Smooth muscle cell (in vitro differentiated cells): ENCODE measurements at regions not wholly inside any gene's neighbourhood (a gene's known extent, or its start where the extent isn't known, plus 50 kb on each side); places are given as distances from the start of the nearest gene placed in this dataset.

ENCODE experiments used
- DNase-seq: peaks from one replicate; lab custom pipeline; 2025; ENCODE audit not compliant: unreplicated experiment; lab: John Stamatoyannopoulos, UW
- H2AFZ ChIP-seq: fragments of 200-600 bp; sonication (generic); 2 replicates; pipeline ENCODE4 v1.6.0; 2016; ENCODE audit warnings: antibody characterized with exemption, low read depth, mild to moderate bottlenecking
- H3F3A ChIP-seq: fragments of 200-600 bp; sonication (generic); 2 replicates; pipeline ENCODE4 v1.6.0; 2017; ENCODE audit warnings: antibody characterized with exemption, low read depth
- H3K27ac ChIP-seq: fragments of 200-600 bp; sonication (generic); 2 replicates; pipeline ENCODE4 v1.5.1; 2016; ENCODE audit warnings: low read depth, mild to moderate bottlenecking
- H3K27me3 ChIP-seq: fragments of 200-600 bp; sonication (generic); 2 replicates; pipeline ENCODE4 v1.6.1; 2016; ENCODE audit warnings: low read depth, mild to moderate bottlenecking
- H3K36me3 ChIP-seq: fragments of 200-600 bp; sonication (generic); 2 replicates; pipeline ENCODE4 v1.5.1; 2016; ENCODE audit warnings: low read depth
- H3K4me1 ChIP-seq: fragments of 200-600 bp; sonication (generic); 2 replicates; pipeline ENCODE4 v1.5.1; 2016; ENCODE audit warnings: low read depth
- H3K4me2 ChIP-seq: fragments of 200-600 bp; sonication (generic); 2 replicates; pipeline ENCODE4 v1.6.0; 2016; ENCODE audit warnings: mild to moderate bottlenecking
- H3K4me3 ChIP-seq: fragments of 200-600 bp; sonication (generic); 2 replicates; pipeline ENCODE4 v1.5.1; 2016; ENCODE audit warnings: mild to moderate bottlenecking
- H3K79me2 ChIP-seq: fragments of 200-600 bp; sonication (generic); 2 replicates; pipeline ENCODE4 v1.6.0; 2016; ENCODE audit warnings: low read depth, mild to moderate bottlenecking
- H3K9ac ChIP-seq: fragments of 200-600 bp; sonication (generic); 2 replicates; pipeline ENCODE4 v1.6.0; 2016; ENCODE audit warnings: low read depth
- H3K9me3 ChIP-seq: fragments of 200-600 bp; sonication (generic); replicated peaks from 2 replicates; pipeline ENCODE4 v1.5.1; 2016; ENCODE audit warnings: low read depth
- H4K20me1 ChIP-seq: fragments of 200-600 bp; sonication (generic); 2 replicates; pipeline ENCODE4 v1.6.0; 2016; ENCODE audit warnings: low read depth
- CTCF ChIP-seq: fragments of 200-600 bp; sonication (generic); IDR thresholded peaks from 2 replicates; pipeline ENCODE4 v1.5.1; 2017; ENCODE audit warnings: borderline replicate concordance, mild to moderate bottlenecking, antibody characterized with exemption; ENCODE audit not compliant: insufficient read depth, poor library complexity, severe bottlenecking
- WGBS: methylation state at CpG from one replicate; pipeline ENCODE4 v1.1.7; 2016; ENCODE audit warnings: low lambda C conversion rate; 5-methylcytosine and 5-hydroxymethylcytosine counted together

DNA sequence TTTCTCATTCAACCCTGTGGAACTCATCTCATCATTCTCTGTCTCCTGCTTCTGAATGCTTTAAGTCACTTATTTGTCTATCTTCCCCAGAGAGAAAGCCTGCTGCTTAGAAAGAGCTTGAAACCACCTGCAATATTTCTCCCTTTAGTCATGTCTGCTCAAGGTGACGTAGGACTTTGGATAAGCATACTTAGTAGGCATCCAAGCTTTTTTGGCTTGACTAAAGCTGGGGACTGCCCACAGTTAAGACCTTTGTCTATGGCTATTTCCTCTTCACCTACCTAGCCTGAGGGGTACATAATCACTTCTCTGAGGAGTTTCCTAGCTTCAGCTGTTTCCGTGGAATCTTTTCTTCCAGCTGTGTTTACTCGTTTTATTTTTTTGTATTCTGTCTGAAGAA is 665.8 kb upstream of the CAMK1G start:
- Histone ChIP-seq H3K9me3 (no peaks in the 10 kb centered on the region), H3F3A (no peaks in the 10 kb centered on the region), H3K4me1 (no peaks in the 10 kb centered on the region), H2AFZ (no peak overlapping the region), H3K27ac (peak overlapping the region; percentile 74), H4K20me1 (no peaks in the 10 kb centered on the region), H3K79me2 (no peaks in the 10 kb centered on the region), H3K4me2 (no peak overlapping the region), H3K4me3 (no peak overlapping the region), H3K27me3 (peaks cover 77% of the 10 kb centered on the region), H3K36me3 (no peaks in the 10 kb centered on the region), H3K9ac (no peak overlapping the region)
- no peak for DNase-seq
- WGBS: 49% methylated on average over 3 of the region's 3 CpGs
- no peak for TF ChIP-seq CTCF

- Histone ChIP-seq H3K79me2 (no peaks in the 10 kb centered on the region), H3K4me3 (no peak overlapping the region), H3K27me3 (peaks cover 72% of the 10 kb centered on the region), H3K27ac (peak overlapping the region; percentile 55), H3K4me2 (no peak overlapping the region), H3K36me3 (no peaks in the 10 kb centered on the region), H3F3A (no peaks in the 10 kb centered on the region), H3K9me3 (no peaks in the 10 kb centered on the region), H4K20me1 (no peaks in the 10 kb centered on the region), H2AFZ (no peak overlapping the region), H3K4me1 (no peaks in the 10 kb centered on the region), H3K9ac (no peak overlapping the region)
- DNase-seq: no peak
- TF ChIP-seq CTCF: no peak
These were observed 665.4 kb upstream of the CAMK1G start for GRCh38 chr1:208918160-208918559.

GRCh38 chr1:208919371-208919770 is 664.1 kb upstream of the CAMK1G start:
- H3F3A ChIP-seq: no peaks in the 10 kb centered on the region
- H4K20me1 ChIP-seq: no peaks in the 10 kb centered on the region
- no peaks in the 10 kb centered on the region for H3K79me2 ChIP-seq
- 88% methylated on average over 2 of the region's 2 CpGs for WGBS
- peaks cover 66% of the 10 kb centered on the region for H3K27me3 ChIP-seq
- no peaks in the 10 kb centered on the region for H3K9me3 ChIP-seq
- TF ChIP-seq CTCF: no peak
- no peak overlapping the region for H3K4me2 ChIP-seq
- no peak overlapping the region for H2AFZ ChIP-seq
- H3K36me3 ChIP-seq: no peaks in the 10 kb centered on the region
- no peaks in the 10 kb centered on the region for H3K4me1 ChIP-seq
- no peak overlapping the region for H3K9ac ChIP-seq
- H3K4me3 ChIP-seq: no peak overlapping the region
- DNase-seq: no peak
- H3K27ac ChIP-seq: no peak overlapping the region

DNA sequence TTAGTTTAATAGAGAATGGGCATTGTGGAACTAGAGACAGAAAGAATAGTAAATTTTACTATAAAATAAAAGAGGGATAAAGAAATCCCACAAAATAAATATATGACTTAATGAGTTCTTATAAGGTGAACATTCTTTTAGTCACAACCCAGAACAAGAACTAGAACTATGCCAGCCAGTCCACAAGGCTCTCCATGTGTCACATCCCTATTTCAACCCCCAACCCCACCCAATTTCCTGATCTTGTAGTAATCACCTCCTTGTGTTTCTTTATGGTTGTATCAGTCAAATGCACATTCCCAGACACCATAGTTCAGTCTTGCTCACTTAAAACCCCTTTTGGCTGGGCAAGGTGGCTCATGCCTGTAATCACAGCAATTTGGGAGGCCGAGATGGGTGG is 662.3 kb upstream of the CAMK1G start:
- WGBS: 100% methylated on average over 1 of the region's 1 CpG
- Histone ChIP-seq H3K4me2 (no peak overlapping the region), H3K9me3 (no peaks in the 10 kb centered on the region), H3F3A (no peaks in the 10 kb centered on the region), H3K4me3 (no peak overlapping the region), H2AFZ (no peak overlapping the region), H3K36me3 (no peaks in the 10 kb centered on the region), H3K79me2 (no peaks in the 10 kb centered on the region), H3K9ac (no peak overlapping the region), H3K27ac (no peak overlapping the region), H3K27me3 (peaks cover 52% of the 10 kb centered on the region), H4K20me1 (no peaks in the 10 kb centered on the region), H3K4me1 (no peaks in the 10 kb centered on the region)
- DNase-seq: no peak
- no peak for TF ChIP-seq CTCF
